ENCODE measurements at regions not wholly inside any gene's neighbourhood (a gene's known extent, or its start where the extent isn't known, plus 50 kb on each side); places are given as distances from the start of the nearest gene placed in this dataset.

- no peak for DNase-seq (ENCODE audit: low read depth)
- no peak overlapping the region for H3K4me3 ChIP-seq (ENCODE audit: low read depth, low read length)
- TF ChIP-seq CTCF (conservative IDR thresholded peaks at IDR 0.05; ENCODE audit: low read depth, low read length): peak; percentile 30
Observed at GRCh38 chr5:155260798-155261197, 247.2 kb downstream of the KIF4B start.

DNA sequence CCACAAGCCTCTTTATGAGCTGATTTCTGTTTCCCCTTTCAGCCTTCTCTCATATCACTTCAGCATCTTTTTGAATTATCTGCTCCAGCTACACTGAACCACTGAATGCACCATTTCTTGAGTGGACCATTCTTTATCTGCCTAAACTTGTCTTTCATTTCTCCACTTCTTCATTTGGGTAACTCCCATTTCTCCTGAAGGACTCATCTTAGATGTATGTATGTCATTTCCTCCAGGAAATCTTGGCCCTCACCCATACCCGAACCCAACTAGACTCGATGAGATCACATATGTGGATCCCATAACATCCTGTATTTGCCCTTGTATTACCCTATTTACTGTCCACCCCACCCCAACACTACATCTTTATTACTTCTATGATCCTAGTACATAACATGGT is 249.8 kb downstream of the KIF4B start:
- DNase-seq (ENCODE audit: low read depth): no peak
- TF ChIP-seq CTCF (conservative IDR thresholded peaks at IDR 0.05; ENCODE audit: low read depth, low read length): no peak
- H3K4me3 ChIP-seq (ENCODE audit: low read depth, low read length): no peak overlapping the region

GRCh38 chr5:155264809-155265208 is 251.3 kb downstream of the KIF4B start:
- DNase-seq (ENCODE audit: low read depth): no peak
- TF ChIP-seq CTCF (conservative IDR thresholded peaks at IDR 0.05; ENCODE audit: low read depth, low read length): no peak

GRCh38 chr5:155268770-155269425 is 255.3 kb downstream of the KIF4B start:
- no peak for DNase-seq (ENCODE audit: low read depth)
- no peak overlapping the region for H3K4me3 ChIP-seq (ENCODE audit: low read depth, low read length)
- no peak for TF ChIP-seq CTCF (conservative IDR thresholded peaks at IDR 0.05; ENCODE audit: low read depth, low read length)

More at GRCh38 chr5:155264809-155265208, 251.3 kb downstream of the KIF4B start:
- H3K4me3 ChIP-seq (ENCODE audit: low read depth, low read length): no peak overlapping the region

DNA sequence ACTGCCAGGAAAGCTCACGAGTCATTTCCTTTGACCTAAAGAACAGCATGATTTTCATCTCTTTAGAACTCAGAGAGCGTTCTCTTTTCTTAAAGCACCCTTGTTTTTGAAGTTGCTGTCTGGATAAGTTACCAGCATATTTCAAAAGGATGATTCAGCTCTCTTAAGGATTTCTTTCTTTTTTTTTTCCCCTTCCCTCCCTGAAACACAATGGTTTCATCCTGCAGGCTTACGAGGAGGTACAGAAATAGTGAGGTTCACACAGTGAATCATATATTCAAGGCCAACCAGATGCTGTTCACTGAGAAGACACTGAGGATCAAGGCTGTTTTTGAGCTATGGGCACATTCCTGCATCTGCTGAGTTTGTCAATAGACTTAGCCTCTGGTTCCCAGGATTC is 257.2 kb downstream of the KIF4B start:
- H3K4me3 ChIP-seq (ENCODE audit: low read depth, low read length): no peak overlapping the region
- no peak for DNase-seq (ENCODE audit: low read depth)
- TF ChIP-seq CTCF (conservative IDR thresholded peaks at IDR 0.05; ENCODE audit: low read depth, low read length): no peak

GRCh38 chr5:155274484-155274883 is 260.9 kb downstream of the KIF4B start:
- H3K4me3 ChIP-seq (ENCODE audit: low read depth, low read length): no peak overlapping the region
- TF ChIP-seq CTCF (conservative IDR thresholded peaks at IDR 0.05; ENCODE audit: low read depth, low read length): no peak
- DNase-seq (ENCODE audit: low read depth): no peak

DNA sequence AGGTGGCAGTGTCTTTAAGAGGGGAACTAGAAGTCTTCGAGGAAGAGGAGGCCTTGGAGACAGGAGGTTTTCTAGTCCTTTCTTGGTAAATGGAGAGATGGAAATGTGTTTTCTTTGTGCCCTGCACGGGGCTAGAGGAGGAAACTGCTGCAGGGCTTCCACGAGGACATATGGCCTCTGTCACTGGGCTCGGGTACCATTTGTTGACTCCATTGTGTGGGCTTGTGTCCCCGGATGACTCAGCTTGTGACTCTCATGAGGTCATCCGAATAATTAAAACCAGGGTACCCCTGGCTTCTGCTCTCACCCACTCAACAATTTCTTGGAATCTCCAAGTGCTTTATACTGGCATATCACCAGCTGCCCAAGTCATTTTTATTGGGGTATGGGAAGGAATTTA is 261.7 kb downstream of the KIF4B start:
- no peak overlapping the region for H3K4me3 ChIP-seq (ENCODE audit: low read depth, low read length)
- no peak for DNase-seq (ENCODE audit: low read depth)
- no peak for TF ChIP-seq CTCF (conservative IDR thresholded peaks at IDR 0.05; ENCODE audit: low read depth, low read length)
